ENCODE measurements at regions not wholly inside any gene's neighbourhood (a gene's known extent, or its start where the extent isn't known, plus 50 kb on each side); places are given as distances from the start of the nearest gene placed in this dataset.
"Not testable (repeated sequence)": the region's sequence is repeated elsewhere in the genome, so short reads cannot be mapped to it uniquely, and the experiment has no call there.

DNA sequence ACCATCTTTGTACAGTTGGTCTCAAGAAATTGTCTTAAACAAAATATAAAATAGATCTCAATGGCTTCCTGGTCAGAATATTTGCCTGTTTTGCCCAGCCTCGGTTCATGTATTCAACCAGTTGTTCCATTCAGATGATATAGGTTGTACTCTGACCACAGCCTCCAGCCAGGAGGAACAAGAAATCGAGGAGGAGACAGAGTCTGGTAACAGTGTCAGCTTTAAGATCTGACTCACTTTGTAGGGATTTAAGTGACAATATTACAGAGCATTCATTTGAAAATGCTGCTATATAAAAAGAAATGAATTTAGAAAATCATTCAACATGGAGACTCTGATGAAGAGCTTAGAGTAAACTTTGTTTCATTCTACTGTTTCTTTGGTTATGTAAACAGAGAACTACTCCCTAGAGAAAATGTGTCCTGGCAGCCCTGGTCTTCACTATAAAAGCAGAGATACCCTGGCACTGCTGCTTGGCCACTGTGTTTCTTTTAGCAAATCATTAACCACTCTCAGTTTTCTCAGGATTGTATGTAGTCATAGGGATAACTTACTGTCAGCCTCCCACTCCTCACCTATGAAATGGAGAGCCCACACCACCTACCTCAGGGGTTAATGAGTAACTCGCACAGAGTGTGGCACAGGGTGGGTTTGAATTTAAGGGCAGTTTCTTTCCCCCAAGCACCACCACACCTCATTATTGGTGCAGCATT lies 53.5 kb downstream of the PAGE2 start:
- peak; percentile 72 for ATAC-seq

GRCh38 chrX:55142919-55143310 lies 54.1 kb downstream of the PAGE2 start:
- ATAC-seq (no peak), DNase-seq (no peak)
- intact Hi-C loops (cut with DNase I, micrococcal nuclease) = no loop called here

More for the DNA sequence above, 53.5 kb downstream of the PAGE2 start:
- peak; percentile 9 to 33 for DNase-seq
- intact Hi-C loops (cut with DNase I, micrococcal nuclease) = no loop called here

DNA sequence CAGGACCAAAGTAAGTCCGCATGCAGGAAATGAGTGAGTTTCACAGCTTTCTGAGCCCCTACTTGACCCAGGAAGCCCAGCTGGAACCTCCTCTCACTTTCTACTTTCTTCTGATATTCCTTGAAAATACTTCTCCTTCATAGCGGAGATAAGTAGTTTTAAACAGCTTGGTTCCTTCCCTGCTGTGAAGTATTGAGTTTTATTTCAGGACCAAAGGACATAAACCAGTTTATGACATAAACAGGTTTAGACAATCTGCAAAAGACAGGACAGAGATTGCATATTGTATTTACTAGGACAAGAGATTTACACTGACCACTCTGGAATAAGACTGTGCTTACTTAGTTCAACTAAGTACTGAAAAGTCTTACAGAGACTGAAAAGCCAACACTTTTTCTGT lies 54.8 kb downstream of the PAGE2 start:
- DNase-seq (no peak), ATAC-seq (no peak)
- intact Hi-C loops (cut with DNase I, micrococcal nuclease) = no loop called here

DNA sequence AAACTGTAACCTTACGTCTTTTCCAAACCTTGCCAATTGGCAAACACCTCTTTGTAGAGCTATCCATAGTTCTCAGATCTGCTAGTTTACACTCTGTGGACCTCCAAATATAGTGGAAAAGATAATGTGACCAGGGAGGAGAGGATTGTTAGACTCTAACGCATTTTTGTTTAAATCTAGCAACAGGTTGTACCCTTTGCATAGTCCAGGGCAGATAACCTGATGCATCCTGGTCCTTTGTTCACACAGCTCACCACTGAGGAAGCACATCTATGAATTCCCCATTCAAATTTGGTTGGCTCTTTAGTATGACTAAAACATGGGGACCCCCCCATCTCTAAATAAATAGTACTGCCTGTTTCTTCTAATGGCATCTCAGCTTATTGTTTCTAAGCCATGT lies 55.9 kb downstream of the PAGE2 start:
- ATAC-seq = no peak
- DNase-seq = no peak
- intact Hi-C loops (cut with DNase I, micrococcal nuclease) = no loop called here

GRCh38 chrX:55149242-55149641 lies 60.4 kb downstream of the PAGE2 start:
- intact Hi-C loops (cut with DNase I, micrococcal nuclease) = no loop called here
- peak; percentile 73 for ATAC-seq
- DNase-seq = no peak

GRCh38 chrX:55151199-55151598 lies 62.4 kb downstream of the PAGE2 start:
- DNase-seq (no peak), ATAC-seq (no peak)
- intact Hi-C loops (cut with DNase I, micrococcal nuclease) = no loop called here

DNA sequence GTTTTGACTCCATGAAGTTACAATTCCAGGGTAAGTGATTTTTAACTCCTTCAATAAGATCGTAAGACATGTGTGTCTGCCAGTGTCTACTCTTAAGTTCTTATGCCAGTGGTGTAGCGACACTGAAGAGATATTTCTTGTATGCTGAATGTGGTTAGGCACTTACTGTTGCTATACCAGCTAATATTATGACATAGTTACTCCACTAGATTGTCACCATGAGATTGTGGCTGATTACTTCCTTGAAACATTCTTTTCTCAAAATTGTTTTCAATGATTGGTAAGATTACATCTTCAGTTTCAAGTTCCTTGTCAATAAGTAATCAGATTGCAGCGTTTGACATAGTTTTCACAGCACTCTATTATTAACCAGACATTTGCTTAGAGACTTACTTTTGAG lies 60.6 kb upstream of the PAGE5 start:
- no peak for ATAC-seq
- no peak for DNase-seq
- intact Hi-C loops (cut with DNase I, micrococcal nuclease) = no loop called here

GRCh38 chrX:55160685-55161552 lies 59.2 kb upstream of the PAGE5 start:
- intact Hi-C loops (cut with DNase I, micrococcal nuclease) = no loop called here
- peak; percentile 88 to 92 for DNase-seq

DNA sequence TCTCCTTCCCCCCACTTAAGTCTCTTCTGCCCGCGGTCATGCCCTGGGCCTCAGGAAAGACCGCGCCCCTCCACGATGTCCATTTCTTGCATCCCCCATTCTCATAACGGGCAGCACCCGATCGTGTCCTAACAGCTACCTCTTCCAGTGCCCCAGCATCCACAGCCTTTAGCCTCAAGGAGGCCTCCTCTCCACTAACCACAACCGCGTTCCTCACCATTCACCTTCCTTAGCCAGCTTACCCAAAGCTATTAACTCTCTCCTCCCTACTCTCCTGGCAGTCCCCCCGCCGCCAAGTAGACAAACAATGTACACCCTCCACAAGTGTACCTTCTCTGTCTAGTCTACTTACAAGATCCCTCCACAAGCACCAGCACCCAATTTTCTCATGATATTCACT lies 58.6 kb upstream of the PAGE5 start:
- DNase-seq (no peak), ATAC-seq (peak; percentile 1)
- intact Hi-C loops (cut with DNase I, micrococcal nuclease) = no loop called here

More at GRCh38 chrX:55160685-55161552, 59.2 kb upstream of the PAGE5 start:
- peak; percentile 98 for ATAC-seq

DNA sequence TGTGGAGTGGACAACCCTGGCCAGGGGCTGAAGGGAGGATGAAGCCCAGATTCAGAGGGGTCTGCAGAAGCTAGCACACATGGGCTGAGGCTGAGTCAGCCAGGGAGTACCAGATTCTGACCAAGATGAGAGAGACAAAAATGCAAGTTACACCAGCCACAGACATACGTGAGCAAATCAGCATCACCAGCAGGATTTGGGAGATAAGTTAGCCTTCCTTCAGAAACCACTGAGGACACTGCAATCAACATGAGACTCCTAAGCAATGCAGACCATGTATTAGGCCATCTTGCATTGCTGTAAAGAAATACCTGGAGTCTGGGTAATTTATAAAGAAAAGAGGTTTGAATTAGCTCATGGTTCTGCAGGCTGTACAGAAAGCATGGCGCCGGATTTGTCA lies 57.0 kb upstream of the PAGE5 start:
- DNase-seq = no peak
- intact Hi-C loops (cut with DNase I, micrococcal nuclease) = no loop called here
- ATAC-seq = no peak

GRCh38 chrX:55165026-55165425 lies 55.1 kb upstream of the PAGE5 start:
- DNase-seq; ATAC-seq; intact Hi-C loops (cut with DNase I, micrococcal nuclease): not testable (repeated sequence)

GRCh38 chrX:55167124-55167803 lies 52.9 kb upstream of the PAGE5 start:
- DNase-seq = no peak
- intact Hi-C loops (cut with DNase I, micrococcal nuclease) = no loop called here
- no peak for ATAC-seq

GRCh38 chrX:55167901-55168300 lies 52.2 kb upstream of the PAGE5 start:
- no peak for DNase-seq
- no peak for ATAC-seq
- intact Hi-C loops (cut with DNase I, micrococcal nuclease) = no loop called here

GRCh38 chrX:55169782-55170181 lies 50.4 kb upstream of the PAGE5 start:
- intact Hi-C loops (cut with DNase I, micrococcal nuclease) = no loop called here
- DNase-seq (no peak), ATAC-seq (no peak)

All from left colon (tissue), 2 donors.